Right ventricle myocardium superior (tissue), 1 donor: ENCODE measurements at regions not wholly inside any gene's neighbourhood (a gene's known extent, or its start where the extent isn't known, plus 50 kb on each side); places are given as distances from the start of the nearest gene placed in this dataset.

ENCODE experiments used
- ATAC-seq: fragments of 200-7000 bp; cut with Tn5 transposase; one replicate; pipeline ENCODE4 v1.9.1; 2020; ENCODE audit warnings: mild to moderate bottlenecking; ENCODE audit not compliant: poor library complexity
- DNase-seq: peaks from one replicate; pipeline ENCODE4 v3.0.0-alpha.2; 2020
- intact Hi-C: fragments of 100-400 bp; cut with DNase I; formaldehyde crosslinking; loops from one replicate; pipeline ENCODE4 v1.11.2; 2022
- donor health status: DM: no; HTN: yes; CAD: no; lungs with severe emphysema.

DNA sequence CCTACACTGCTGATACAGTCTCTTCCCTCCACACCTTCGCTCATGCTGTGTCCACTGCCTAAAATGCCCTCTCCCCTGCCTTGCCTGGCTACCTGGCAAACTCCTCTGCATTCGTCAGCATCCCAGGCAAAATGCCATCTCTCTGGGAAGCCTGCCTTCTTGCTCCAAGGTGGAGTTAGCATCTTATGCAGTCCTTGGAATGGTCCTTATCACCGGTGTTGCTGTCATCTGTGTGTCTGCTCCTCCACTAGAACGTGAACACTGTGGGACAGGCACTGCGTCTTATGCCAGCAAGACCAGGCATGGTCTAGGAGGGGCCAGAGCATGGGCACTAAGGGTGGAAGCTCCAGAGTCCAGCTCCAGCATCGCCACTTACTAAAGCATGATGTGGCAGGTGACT is 211.8 kb downstream of the MATN1 start:
- no peak for DNase-seq
- intact Hi-C loops, result no loop called here
- no peak for ATAC-seq

DNA sequence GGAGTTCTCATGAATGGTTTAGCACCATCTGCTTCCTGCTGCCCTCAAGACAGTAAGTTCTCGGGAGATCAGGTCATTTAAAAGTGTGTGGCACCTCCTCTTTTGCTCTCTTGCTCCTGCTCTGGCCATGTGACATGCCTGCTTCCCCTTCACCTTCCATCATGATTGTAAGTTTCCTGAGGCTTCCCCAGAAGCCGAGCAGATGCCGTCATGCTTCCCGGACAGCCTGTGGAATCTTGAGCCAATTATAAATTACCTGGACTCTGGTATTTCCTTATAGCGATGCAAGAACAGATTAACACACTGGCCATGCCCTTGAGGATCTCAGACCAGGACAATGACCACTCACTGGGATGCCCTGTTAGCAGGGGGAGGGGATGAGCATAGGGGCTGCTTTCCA is 212.3 kb downstream of the MATN1 start:
- intact Hi-C loops, result no loop called here
- ATAC-seq (no peak), DNase-seq (no peak)

GRCh38 chr1:30509670-30510069 is 213.7 kb downstream of the MATN1 start:
- intact Hi-C loops, result no loop called here
- DNase-seq, result no peak
- ATAC-seq, result no peak

DNA sequence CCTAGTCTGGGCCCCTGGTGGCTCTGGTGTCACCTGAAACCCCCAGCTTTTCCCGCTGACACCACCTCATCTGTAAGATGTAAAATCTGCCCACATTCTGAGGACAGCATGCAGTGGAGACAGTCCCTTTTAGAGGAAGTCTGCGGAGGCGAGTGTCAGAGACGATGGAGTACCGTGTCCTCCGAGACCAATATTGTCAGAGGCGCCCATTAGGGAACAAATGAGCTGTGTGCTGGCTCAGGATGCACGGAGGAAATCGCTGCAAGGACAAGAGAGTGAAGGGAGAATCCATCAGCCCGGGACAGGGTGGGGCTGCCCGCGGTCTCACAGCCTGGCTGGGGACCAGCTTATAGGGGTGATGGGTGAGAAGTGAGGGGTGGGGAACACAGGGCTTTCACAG is 214.8 kb downstream of the MATN1 start:
- intact Hi-C loops, result no loop called here
- no peak for ATAC-seq
- no peak for DNase-seq

GRCh38 chr1:30508175-30508448 is 215.3 kb downstream of the MATN1 start:
- intact Hi-C loops, result no loop called here
- ATAC-seq, result no peak
- DNase-seq, result no peak

- DNase-seq, result no peak
- intact Hi-C loops, result no loop called here
- no peak for ATAC-seq
These were observed 215.8 kb downstream of the MATN1 start for GRCh38 chr1:30507401-30508174.

GRCh38 chr1:30507016-30507312 is 216.4 kb downstream of the MATN1 start:
- DNase-seq (no peak), ATAC-seq (no peak)
- intact Hi-C loops, result no loop called here

- DNase-seq (no peak), ATAC-seq (no peak)
- intact Hi-C loops, result no loop called here
These were observed 216.9 kb downstream of the MATN1 start for GRCh38 chr1:30506291-30507015.

DNA sequence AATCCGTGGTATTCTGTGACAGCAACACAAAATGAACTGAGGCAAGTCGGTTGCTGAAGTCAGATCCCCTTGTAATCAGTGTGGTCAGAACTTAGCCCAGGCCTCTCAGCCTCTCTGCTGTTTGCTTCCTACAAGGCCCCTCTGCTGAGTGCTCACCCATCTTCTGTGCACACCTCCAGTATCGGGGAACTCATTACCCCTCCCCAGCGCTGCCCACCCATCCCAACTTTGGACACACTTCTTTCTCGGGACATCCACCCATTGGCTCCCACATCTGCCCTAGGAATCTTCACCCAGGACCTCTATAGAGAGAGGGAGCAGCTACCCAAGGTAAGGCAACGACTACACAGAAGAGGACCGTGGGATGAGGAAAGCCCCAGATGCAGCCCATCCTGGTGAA is 217.5 kb downstream of the MATN1 start:
- no peak for DNase-seq
- no peak for ATAC-seq
- intact Hi-C loops, result no loop called here

- no peak for DNase-seq
These were observed 230.9 kb downstream of the MATN1 start for GRCh38 chr1:30492451-30492850.

DNA sequence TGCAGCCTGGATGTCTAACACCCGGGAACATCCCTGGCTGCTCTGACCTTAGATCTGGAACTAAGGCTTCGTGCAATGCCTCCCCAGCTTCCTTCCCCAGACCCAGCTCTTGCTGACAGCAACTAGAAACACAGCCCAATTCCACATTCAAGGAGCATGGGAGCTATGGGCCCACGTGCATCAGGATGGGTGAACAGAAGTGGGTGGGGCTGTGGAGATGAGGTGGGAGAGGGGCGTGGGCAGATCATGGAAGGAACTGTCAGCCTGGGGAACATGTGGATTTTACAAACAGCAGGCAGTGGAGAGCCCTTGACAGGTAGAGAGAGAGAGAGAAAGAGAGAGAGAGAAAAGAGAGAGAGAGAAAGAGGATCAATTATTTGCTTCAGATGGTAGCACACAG is 231.6 kb downstream of the MATN1 start:
- intact Hi-C loops, result no loop called here
- DNase-seq, result no peak
- no peak for ATAC-seq

More at GRCh38 chr1:30492451-30492850, 230.9 kb downstream of the MATN1 start:
- intact Hi-C loops, result no loop called here
- ATAC-seq, result no peak

DNA sequence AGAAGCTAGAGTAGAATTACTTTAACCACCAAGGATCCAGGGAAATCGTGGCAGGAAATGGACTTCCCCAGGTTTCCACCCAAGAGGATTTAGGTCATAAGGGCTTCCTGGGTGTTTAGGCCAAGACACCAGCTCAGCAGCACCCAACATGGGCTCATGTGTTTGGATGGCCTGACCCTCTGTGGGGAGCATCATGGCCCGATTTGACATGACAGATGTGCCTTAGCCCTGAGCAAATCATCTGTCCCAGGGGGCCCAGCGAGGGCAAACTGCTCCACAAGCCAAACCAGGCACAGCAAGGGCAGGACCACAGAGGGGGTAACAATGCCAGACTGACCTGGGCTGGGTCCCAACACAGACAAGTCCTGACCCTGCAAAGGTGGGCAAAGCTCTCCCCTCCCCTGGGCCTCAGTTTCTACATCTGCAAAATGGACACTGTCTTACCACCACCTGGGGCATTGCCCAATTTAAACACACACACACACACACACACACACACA is 232.8 kb downstream of the MATN1 start:
- ATAC-seq, result no peak
- intact Hi-C loops, result no loop called here
- no peak for DNase-seq

- no peak for DNase-seq
- ATAC-seq, result no peak
- intact Hi-C loops, result no loop called here
These were observed 233.5 kb downstream of the MATN1 start for GRCh38 chr1:30489737-30490389.

- DNase-seq, result no peak
- no peak for ATAC-seq
- intact Hi-C loops, result no loop called here
These were observed 235.0 kb downstream of the MATN1 start for GRCh38 chr1:30488324-30488913.

- intact Hi-C loops, result no loop called here
These were observed 236.3 kb downstream of the MATN1 start for GRCh38 chr1:30487042-30487441.

DNA sequence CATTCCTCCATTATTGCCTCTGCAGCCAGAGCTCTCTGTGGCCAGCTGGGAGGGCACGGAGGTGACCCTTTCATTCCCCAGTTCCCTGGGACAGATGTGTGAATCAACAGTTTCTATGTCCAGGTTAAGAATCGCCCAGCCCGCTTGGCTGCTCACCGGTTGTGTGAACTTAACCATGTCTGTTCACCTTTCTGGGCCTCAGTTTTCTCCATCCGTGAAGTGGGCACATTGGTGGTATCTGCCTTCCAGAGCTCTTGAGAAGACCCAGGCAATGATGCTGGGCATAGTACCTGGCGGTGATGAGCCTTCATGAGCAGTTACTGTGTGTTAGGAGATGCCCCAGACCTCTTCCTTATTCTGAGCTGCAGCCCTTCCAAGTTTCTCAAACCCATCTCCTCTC is 238.3 kb downstream of the MATN1 start:
- no peak for DNase-seq
- no peak for ATAC-seq
- intact Hi-C loops, result no loop called here

More at GRCh38 chr1:30487042-30487441, 236.3 kb downstream of the MATN1 start:
- DNase-seq (no peak), ATAC-seq (no peak)

GRCh38 chr1:30484668-30485067 is 238.7 kb downstream of the MATN1 start:
- DNase-seq (no peak), ATAC-seq (no peak)
- intact Hi-C loops, result no loop called here

- ATAC-seq (no peak), DNase-seq (no peak)
- intact Hi-C loops, result no loop called here
These were observed 243.8 kb downstream of the MATN1 start for GRCh38 chr1:30479575-30479974.

- intact Hi-C loops, result no loop called here
- DNase-seq (no peak), ATAC-seq (no peak)
These were observed 244.4 kb downstream of the MATN1 start for GRCh38 chr1:30478799-30479563.
